ACHN (cell line): ENCODE measurements at regions not wholly inside any gene's neighbourhood (a gene's known extent, or its start where the extent isn't known, plus 50 kb on each side); places are given as distances from the start of the nearest gene placed in this dataset.

Experiments
- DNase-seq: peaks from one replicate; pipeline ENCODE4 v3.0.0-alpha.2; 2015
- in situ Hi-C: cut with HindIII; loops from 2 replicates; pipeline ENCODE4 v1.10.0; 2017; ENCODE audit warnings: low sequenced_read_pairs, low pct_ligation_motif_present, low pct_unique_long_range_greater_than_20kb

DNA sequence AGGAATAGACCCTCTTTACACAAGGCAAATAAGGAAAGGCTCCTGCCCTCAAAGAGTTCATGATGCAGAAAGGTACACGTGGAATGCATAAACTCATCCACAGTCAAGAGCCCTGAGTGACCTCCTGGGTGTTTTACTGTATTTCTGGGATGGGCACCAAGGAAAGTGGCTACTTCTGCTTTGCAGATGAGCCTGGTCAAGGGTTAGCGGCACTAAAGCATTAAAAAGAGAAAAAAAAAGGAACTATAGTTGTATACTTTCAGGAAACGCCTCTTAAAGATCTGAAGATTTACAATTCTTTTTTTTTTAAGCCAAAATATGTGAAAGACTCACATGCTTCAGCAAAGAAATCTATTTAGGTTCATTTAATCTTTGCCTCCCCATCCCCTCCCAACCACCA, 366.2 kb upstream of the PDE4D start:
- in situ Hi-C loops: no loop called here
- DNase-seq: no peak

DNA sequence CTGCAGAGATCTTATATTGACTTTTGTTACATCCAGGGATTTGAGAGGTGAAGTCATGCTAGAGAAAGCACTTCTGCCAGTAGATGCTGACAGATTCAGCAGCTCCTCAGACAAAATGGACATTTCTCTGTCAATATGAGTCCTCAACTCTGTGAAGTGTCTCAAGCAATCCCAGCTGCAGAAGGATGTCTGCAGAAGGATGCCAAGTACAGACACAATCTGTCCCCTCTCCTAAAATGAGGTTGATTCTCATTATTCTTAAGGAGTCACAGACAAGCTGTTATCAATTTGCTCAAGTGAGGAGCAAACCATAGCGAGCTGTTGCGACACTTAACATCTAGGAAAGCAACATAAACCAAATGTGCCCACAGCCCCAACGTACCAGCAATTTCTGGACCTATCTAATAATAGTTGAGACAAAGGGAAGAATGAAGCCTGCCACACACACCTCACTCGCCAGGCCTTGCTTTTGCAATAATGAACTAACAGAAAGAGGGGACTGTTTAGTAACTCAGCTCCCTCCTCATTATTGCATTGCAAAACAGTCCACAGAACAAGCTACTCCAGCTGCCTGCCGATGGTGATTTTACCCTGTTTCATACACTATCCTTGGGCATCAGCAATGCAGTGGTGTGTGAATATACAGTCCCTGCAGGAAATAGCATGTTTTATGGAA, 364.2 kb upstream of the PDE4D start:
- in situ Hi-C loops: no loop called here
- no peak for DNase-seq

DNA sequence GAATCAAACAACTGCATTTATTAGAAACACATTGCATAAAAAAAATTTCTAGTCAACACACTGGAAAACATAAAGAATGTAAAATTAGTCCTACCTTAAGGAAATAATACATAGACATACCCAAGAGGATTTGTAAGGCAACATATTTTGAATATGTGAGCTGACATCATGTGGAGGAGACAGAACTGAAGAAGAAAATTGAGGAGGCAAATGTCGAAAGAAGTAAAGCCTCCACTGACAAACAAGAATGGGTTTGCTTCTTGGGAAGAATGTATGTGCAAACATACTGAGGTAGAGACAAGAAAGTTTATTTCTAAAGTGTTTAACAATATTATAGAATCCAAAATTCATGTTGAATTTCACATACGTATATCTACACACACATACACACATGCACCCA, 363.0 kb upstream of the PDE4D start:
- no peak for DNase-seq
- in situ Hi-C loops: no loop called here

- in situ Hi-C loops: no loop called here
- no peak for DNase-seq
These were observed 355.4 kb upstream of the PDE4D start for GRCh38 chr5:60248901-60249300.

- no peak for DNase-seq
- in situ Hi-C loops: no loop called here
These were observed 350.2 kb upstream of the PDE4D start for GRCh38 chr5:60243713-60244112.

- in situ Hi-C loops: no loop called here
- no peak for DNase-seq
These were observed 338.7 kb upstream of the PDE4D start for GRCh38 chr5:60232036-60232795.

GRCh38 chr5:60230456-60230855, 336.9 kb upstream of the PDE4D start:
- no peak for DNase-seq
- in situ Hi-C loops: no loop called here

- no peak for DNase-seq
- in situ Hi-C loops: no loop called here
These were observed 336.2 kb upstream of the PDE4D start for GRCh38 chr5:60229691-60230185.

- DNase-seq: no peak
- in situ Hi-C loops: no loop called here
These were observed 335.1 kb upstream of the PDE4D start for GRCh38 chr5:60228676-60229075.

DNA sequence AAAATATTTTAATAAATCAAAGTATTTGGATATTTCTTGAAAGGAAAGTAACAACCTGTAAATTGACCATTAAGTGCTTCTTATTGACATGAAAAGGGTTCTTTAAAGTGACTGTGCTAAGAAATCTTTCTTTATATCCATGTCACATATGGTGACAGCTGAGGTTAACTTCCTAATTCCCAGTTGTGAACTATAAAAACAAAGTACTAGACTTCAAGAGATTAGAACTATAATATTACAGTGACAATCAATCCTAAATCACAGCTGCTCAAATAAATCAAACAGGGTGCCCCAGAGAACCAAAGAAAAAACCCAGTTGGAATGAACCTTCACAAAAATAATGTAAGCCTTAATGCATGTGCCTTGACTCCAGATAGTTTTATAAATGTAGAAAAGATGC, 332.6 kb upstream of the PDE4D start:
- in situ Hi-C loops: no loop called here
- no peak for DNase-seq

GRCh38 chr5:60223342-60223741, 329.8 kb upstream of the PDE4D start:
- in situ Hi-C loops: no loop called here
- DNase-seq: no peak

DNA sequence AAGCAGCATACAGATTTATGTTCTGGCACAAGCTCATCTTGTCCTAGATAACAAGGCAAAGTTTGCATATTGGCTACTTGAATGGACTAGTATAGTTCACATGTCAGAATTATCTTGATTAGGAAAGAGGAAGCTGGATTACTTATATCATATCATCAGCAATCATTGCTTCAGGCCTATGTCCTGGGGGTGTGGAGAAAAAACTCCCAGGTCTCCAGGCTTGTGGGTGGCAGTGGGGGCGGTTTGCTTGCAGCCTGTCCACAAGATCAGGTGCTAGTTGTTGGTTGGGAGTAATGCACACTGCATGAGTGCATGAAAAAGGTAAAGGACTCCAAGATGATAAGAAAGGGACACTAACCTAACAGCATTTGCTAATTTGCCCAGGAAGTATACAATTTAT, 326.4 kb upstream of the PDE4D start:
- no peak for DNase-seq
- in situ Hi-C loops: no loop called here

DNA sequence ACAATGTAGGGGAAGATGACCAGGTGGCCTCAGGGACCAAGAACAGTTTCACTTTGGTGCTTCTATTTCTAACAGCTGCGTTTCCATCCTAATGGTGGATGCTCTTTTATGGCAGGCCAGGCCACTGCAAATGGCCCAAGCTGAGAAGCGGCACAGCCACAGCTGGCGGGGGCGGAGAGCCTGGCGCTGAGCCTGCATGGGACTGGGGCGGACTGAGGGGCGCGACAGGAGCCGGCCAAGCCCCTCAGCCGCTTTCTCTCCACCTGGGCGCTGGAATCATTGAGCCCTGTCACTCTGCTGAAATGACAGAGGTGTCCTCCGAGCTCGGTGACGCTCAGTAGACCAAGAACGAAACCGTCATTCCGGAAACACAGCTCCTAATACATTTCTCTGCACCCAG, 317.3 kb upstream of the PDE4D start:
- DNase-seq: no peak
- in situ Hi-C loops: no loop called here

DNA sequence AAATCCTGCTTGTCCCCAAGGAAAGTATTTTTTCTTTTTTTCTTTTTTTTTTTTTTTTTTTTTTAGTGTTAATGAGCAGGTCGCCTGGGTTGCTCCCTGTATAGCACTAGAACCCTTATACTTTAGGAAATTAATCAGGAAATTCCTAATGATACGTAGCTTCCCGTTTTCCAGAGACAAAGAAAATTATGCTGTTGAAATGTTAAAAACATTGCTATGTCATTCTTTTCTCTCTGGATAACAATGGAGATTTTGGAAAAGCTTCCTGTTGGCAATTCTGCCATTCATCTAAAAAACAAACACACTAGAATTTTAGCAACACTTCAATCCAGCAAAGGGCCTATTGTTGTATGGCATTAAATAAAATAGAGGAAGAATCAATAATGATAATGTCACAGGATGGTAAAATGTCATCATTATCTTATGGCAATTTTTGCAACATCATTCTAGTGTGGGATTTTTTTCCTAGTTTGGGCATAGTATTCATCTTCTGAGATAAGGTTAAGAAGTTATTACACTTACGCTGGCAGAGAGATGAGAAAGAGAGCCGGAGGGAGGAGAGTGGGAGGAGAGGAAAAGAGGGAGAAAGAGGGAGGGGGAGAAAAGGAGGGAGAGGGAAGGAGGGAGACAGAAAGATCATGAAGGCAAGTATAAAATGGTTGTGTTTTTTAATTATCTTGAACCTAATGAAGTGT, 315.8 kb upstream of the PDE4D start:
- in situ Hi-C loops: no loop called here
- no peak for DNase-seq

DNA sequence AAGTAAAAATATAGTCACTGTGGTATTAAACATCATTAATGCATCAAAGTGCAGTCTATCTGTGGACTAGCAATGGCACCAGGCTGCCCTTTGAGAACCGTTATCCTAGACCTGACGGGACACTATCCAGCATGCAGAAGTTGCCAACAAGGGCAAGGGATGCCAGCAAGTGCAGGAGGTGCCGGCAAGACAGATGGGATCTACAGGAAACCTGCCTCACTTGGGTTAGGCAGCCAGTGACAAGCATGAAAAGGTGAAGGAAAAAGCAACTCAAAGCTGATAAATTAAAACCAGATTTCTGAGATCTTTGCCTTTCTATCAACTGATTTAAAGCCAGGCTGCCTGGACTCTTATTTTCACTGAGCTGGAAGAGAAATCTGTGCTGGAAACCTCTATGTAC, 315.2 kb upstream of the PDE4D start:
- in situ Hi-C loops: no loop called here
- DNase-seq: no peak

GRCh38 chr5:60207040-60207439, 313.5 kb upstream of the PDE4D start:
- no peak for DNase-seq
- in situ Hi-C loops: no loop called here

GRCh38 chr5:60206234-60206633, 312.7 kb upstream of the PDE4D start:
- in situ Hi-C loops: no loop called here
- no peak for DNase-seq

DNA sequence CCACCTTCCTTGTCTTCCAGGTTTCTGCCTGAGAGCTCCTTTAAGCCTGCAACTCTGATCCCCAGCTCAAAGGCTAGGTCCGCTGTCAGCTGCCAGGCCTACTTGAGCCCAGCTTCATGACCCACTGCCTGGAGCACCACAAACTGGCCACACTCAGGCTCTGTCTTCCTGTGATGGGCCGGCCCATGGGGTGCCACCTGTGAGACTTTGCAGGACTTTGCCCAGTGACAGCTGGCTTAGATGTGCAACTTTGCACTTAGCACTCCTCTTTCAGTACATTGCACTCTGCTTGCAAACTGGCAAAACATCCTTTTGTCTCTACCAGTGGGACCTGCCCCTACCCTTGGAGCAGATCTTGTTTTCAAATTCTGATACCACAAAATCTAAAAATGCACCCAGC, 311.5 kb upstream of the PDE4D start:
- in situ Hi-C loops: no loop called here

DNA sequence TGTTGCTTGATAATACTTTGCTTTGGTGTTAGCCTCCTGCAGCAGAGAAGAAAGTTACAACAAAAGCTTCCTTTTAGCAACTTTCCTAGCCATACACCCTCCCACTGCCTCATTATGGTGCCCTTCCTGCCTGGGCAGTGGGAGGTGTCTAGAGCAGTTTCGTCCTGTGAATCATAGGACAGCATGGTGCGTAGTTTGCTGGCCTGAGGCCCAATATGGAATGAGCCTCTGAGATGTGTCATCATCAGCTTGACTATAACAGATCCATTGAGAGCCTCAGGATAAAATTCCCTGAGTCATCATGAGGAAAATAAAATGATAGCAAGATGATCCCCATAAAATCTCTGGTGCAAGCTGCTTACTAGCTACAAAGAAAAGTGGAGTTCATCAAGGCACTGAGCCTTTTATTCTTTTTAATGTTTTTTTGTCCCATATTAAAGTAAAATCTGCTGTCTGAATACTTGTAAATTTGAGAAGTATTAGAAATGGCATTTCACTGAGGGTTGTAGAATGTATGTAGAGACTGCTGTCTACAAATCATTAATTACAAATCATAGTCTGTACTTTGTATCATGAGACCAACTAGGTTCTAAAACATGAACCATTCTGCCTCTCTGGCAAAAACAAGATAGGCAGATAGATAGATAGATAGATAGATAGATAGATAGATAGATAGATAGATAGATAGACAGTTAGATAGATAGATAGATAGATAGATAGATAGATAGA, 303.0 kb upstream of the PDE4D start:
- in situ Hi-C loops: no loop called here
- DNase-seq: peak; percentile 93

More for the DNA sequence above, 311.5 kb upstream of the PDE4D start:
- DNase-seq: no peak
